PC-3 (cell line): ENCODE measurements at regions not wholly inside any gene's neighbourhood (a gene's known extent, or its start where the extent isn't known, plus 50 kb on each side); places are given as distances from the start of the nearest gene placed in this dataset.

Experiments
- ATAC-seq: fragments of 200-7000 bp; cut with Tn5 transposase; 2 replicates; pipeline ENCODE4 v1.9.1; 2020; ENCODE audit warnings: mild to moderate bottlenecking, moderate library complexity
- BruUV-seq: library from RNA; stranded (reverse); fragments of 400-500 nt; replicated peaks from 2 replicates; lab custom pipeline; 2021; lab: Mats Ljungman, UMichigan
- CTCF ChIA-PET: fragments of 300-600 bp; sonication (Branson Sonifier 250); formaldehyde crosslinking; loops from one replicate; lab custom pipeline; 2022; ENCODE audit warnings: antibody characterized with exemption; lab: Charles Lee
- POLR2A ChIA-PET: fragments of 300-600 bp; sonication (Branson Sonifier 250); formaldehyde crosslinking; loops from one replicate; lab custom pipeline; 2022; ENCODE audit warnings: antibody characterized with exemption; ENCODE audit not compliant: unreplicated experiment; lab: Charles Lee
- DNase-seq: peaks from one replicate; pipeline ENCODE4 v3.0.0-alpha.2; 2015
- H2AFZ ChIP-seq: fragments of 300-600 bp; sonication (generic); 2 replicates; pipeline ENCODE4 v1.6.0; 2016; ENCODE audit warnings: antibody characterized with exemption, low read length
- H3F3A ChIP-seq: fragments of 300-600 bp; sonication (generic); one replicate; pipeline ENCODE4 v1.6.0; 2017; ENCODE audit warnings: antibody characterized with exemption, low read length, control low read depth, mild to moderate bottlenecking; ENCODE audit not compliant: unreplicated experiment
- H3K27ac ChIP-seq: fragments of 300-600 bp; sonication (generic); 2 replicates; pipeline ENCODE4 v1.5.1; 2016; ENCODE audit warnings: mild to moderate bottlenecking, low read length
- H3K27me3 ChIP-seq: fragments of 300-600 bp; sonication (generic); 2 replicates; pipeline ENCODE4 v1.6.1; 2016; ENCODE audit warnings: low read length, mixed read lengths
- H3K36me3 ChIP-seq: fragments of 300-600 bp; sonication (generic); 2 replicates; pipeline ENCODE4 v1.6.1; 2016; ENCODE audit warnings: low read depth, mixed run types, low read length, mixed read lengths
- H3K4me1 ChIP-seq: fragments of 300-600 bp; sonication (generic); 2 replicates; pipeline ENCODE4 v1.5.1; 2016; ENCODE audit warnings: low read length; ENCODE audit not compliant: insufficient read depth
- H3K4me2 ChIP-seq: fragments of 300-600 bp; sonication (generic); 2 replicates; pipeline ENCODE4 v1.6.0; 2016; ENCODE audit warnings: low read length
- H3K4me3 ChIP-seq: fragments of 300-600 bp; sonication (generic); 2 replicates; pipeline ENCODE4 v1.5.1; 2016; ENCODE audit warnings: mild to moderate bottlenecking, low read length, mixed read lengths
- H3K79me2 ChIP-seq: fragments of 300-600 bp; sonication (generic); 2 replicates; pipeline ENCODE4 v1.6.1; 2017; ENCODE audit warnings: low read length, mixed read lengths
- H3K9ac ChIP-seq: fragments of 300-600 bp; sonication (generic); 2 replicates; pipeline ENCODE4 v1.6.0; 2016; ENCODE audit warnings: mild to moderate bottlenecking, low read length
- H3K9me2 ChIP-seq: fragments of 300-600 bp; sonication (generic); replicated peaks from 2 replicates; pipeline ENCODE4 v1.6.1; 2016; ENCODE audit warnings: mixed run types, low read length, mixed read lengths
- H3K9me3 ChIP-seq: fragments of 300-600 bp; sonication (generic); 2 replicates; pipeline ENCODE4 v1.6.1; 2016; ENCODE audit warnings: low read length, mixed read lengths
- H4K20me1 ChIP-seq: fragments of 300-600 bp; sonication (generic); 2 replicates; pipeline ENCODE4 v1.6.1; 2016; ENCODE audit warnings: low read length, mixed read lengths
- EZH2 ChIP-seq: fragments of 300-600 bp; sonication (generic); IDR thresholded peaks from one replicate; pipeline ENCODE4 v1.6.1; 2017; ENCODE audit warnings: antibody characterized with exemption, mild to moderate bottlenecking, low read length; ENCODE audit not compliant: unreplicated experiment
- EZH2phosphoT487 ChIP-seq: fragments of 300-600 bp; sonication (generic); IDR thresholded peaks from 2 replicates; pipeline ENCODE4 v1.6.1; 2018; ENCODE audit warnings: mild to moderate bottlenecking, antibody characterized with exemption, low read length, borderline replicate concordance
- intact Hi-C: fragments of 100-400 bp; cut with micrococcal nuclease; formaldehyde crosslinking; loops from 2 replicates; pipeline ENCODE4 v1.9.0; 2023
- TF ChIP-seq, protein P1 (sequence below): fragments of 300-600 bp; sonication (generic); conservative IDR thresholded peaks from 2 replicates; pipeline ENCODE4 v1.5.1; 2017; ENCODE audit warnings: antibody characterized with exemption, low read depth, mild to moderate bottlenecking, low read length

DNA sequence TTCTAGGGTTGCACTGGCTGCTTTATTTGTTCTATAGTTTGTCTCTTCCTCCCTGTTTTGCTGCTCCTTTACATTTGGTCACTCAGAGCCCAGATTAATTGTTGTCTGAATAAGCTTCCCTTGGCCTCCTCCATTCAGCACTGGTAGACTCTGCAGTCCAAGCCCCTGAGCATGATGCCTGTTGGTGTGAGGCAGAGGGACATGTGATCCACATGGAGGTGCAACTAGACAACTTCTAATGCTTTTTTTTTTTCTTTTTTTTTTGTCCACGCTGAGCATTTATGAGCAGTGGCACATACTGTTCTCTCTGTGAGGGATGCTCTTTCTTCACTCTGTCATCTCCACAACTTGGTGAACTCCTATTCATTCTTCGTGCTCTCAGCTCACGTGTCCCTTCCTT lies 167.3 kb upstream of the TBC1D5 start:
- no peak overlapping the region for H3K27ac ChIP-seq
- intact Hi-C loops = no loop called here
- ATAC-seq (no peak), DNase-seq (no peak)
- H3K4me1 ChIP-seq = no peaks in the 10 kb centered on the region
- no peak for TF ChIP-seq EZH2
- TF ChIP-seq, protein P1, sequence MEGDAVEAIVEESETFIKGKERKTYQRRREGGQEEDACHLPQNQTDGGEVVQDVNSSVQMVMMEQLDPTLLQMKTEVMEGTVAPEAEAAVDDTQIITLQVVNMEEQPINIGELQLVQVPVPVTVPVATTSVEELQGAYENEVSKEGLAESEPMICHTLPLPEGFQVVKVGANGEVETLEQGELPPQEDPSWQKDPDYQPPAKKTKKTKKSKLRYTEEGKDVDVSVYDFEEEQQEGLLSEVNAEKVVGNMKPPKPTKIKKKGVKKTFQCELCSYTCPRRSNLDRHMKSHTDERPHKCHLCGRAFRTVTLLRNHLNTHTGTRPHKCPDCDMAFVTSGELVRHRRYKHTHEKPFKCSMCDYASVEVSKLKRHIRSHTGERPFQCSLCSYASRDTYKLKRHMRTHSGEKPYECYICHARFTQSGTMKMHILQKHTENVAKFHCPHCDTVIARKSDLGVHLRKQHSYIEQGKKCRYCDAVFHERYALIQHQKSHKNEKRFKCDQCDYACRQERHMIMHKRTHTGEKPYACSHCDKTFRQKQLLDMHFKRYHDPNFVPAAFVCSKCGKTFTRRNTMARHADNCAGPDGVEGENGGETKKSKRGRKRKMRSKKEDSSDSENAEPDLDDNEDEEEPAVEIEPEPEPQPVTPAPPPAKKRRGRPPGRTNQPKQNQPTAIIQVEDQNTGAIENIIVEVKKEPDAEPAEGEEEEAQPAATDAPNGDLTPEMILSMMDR = no peak
- TF ChIP-seq EZH2phosphoT487 = no peak
- no peaks in the 10 kb centered on the region; the same call in 1 of the 2 replicates for H3K36me3 ChIP-seq
- no TSS peak for BruUV-seq
- no peaks in the 10 kb centered on the region for H3K27me3 ChIP-seq
- no peak overlapping the region for H3K4me3 ChIP-seq
- H3F3A ChIP-seq = no peaks in the 10 kb centered on the region
- H3K9ac ChIP-seq = no peak overlapping the region
- ChIA-PET POLR2A (no interaction called here), CTCF (no interaction called here)
- no peak overlapping the region for H3K4me2 ChIP-seq
- H3K9me3 ChIP-seq = no peaks in the 10 kb centered on the region
- H4K20me1 ChIP-seq = no peaks in the 10 kb centered on the region
- H3K9me2 ChIP-seq = no peaks in the 10 kb centered on the region
- H3K79me2 ChIP-seq = no peaks in the 10 kb centered on the region
- no peak overlapping the region for H2AFZ ChIP-seq

DNA sequence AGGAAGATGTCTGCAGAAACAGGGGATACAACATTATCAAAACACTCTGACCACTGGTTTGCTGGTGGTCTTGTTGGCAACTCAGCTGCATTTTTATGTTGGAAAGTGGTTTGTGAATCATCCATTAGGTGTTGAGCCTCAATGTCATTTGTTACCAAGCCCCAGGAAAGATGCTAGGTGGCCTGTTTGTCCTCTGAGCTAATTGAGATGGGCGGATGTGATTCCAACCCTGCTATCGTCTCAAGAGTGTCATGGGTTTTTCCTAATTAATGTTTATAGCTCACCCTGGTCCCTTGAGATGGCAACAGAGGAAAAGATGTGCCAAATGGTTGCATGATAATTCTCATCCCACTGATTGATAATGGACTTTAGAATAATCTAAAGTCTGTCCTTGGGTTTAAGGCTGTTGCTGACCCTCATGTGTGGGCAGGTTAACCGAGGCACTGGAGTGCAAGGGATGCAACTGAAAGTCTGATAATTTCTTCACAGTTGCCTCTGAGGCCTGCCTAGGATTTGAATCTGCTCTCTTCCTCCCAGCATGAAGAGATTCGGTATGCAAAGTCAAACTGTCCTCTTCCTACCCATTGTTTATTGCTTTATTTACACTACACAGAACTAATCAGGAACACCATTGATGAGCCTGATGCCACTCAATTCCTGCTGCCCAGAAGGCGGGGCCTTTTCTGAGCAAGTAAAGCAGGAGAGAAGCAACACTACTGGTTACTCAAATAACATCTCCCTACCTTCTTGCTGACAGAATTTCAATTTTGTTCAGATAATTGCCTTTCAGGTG lies 166.2 kb upstream of the TBC1D5 start:
- TF ChIP-seq, protein P1 = no peak
- TF ChIP-seq EZH2 = no peak
- no peak for TF ChIP-seq EZH2phosphoT487
- DNase-seq (no peak), ATAC-seq (no peak)
- Histone ChIP-seq H2AFZ (no peak overlapping the region), H3K9me3 (no peaks in the 10 kb centered on the region), H3K4me3 (no peak overlapping the region), H3K27me3 (no peaks in the 10 kb centered on the region), H3K4me2 (no peak overlapping the region), H3F3A (no peaks in the 10 kb centered on the region), H3K9ac (no peak overlapping the region), H3K27ac (no peak overlapping the region), H4K20me1 (no peaks in the 10 kb centered on the region), H3K36me3 (no peaks in the 10 kb centered on the region; the same call in 1 of the 2 replicates), H3K9me2 (no peaks in the 10 kb centered on the region), H3K79me2 (no peaks in the 10 kb centered on the region), H3K4me1 (no peaks in the 10 kb centered on the region)
- BruUV-seq = no TSS peak
- CTCF ChIA-PET = interaction anchor here (0.5 kb wide), 1 partner anchor 481 kb away, joined by 6 read pairs; no protein-coding TSS in a partner anchor
- intact Hi-C loops = no loop called here
- POLR2A ChIA-PET = no interaction called here

DNA sequence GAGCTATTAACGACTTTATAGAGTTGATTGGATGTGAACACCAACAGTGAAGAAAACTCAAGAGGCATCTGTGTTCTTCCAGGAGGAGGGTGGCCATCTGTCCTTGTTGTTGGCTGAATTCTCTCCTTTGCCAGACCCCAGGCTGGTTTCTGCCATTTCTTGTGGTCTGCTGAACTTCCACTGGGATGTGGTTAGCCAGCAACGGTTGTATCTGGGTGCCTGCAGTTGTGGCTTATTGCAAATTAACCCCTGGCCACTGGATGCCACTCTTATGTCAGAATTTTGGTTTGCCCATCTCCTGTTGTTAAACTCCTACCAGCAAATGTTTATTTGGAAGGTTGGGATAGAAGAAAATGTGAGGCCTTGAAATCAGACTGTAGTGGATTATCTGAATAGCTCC lies 163.6 kb upstream of the TBC1D5 start:
- no peaks in the 10 kb centered on the region for H3K9me2 ChIP-seq
- no peaks in the 10 kb centered on the region for H3F3A ChIP-seq
- DNase-seq (no peak), ATAC-seq (peak; percentile 54)
- no peaks in the 10 kb centered on the region for H3K27me3 ChIP-seq
- no peak overlapping the region for H2AFZ ChIP-seq
- H3K4me3 ChIP-seq = no peak overlapping the region
- intact Hi-C loops = loop anchor here (1.0 to 2.0 kb wide), 2 partner anchors 389 to 483 kb away; no protein-coding TSS in a partner anchor
- ChIA-PET CTCF (interaction anchor here (0.7 kb wide), 1 partner anchor 389 kb away, joined by 3 read pairs; no protein-coding TSS in a partner anchor), POLR2A (no interaction called here)
- no peak overlapping the region for H3K4me2 ChIP-seq
- no peaks in the 10 kb centered on the region for H4K20me1 ChIP-seq
- H3K9me3 ChIP-seq = no peaks in the 10 kb centered on the region
- no peaks in the 10 kb centered on the region for H3K79me2 ChIP-seq
- BruUV-seq = no TSS peak
- no peaks in the 10 kb centered on the region; the same call in 1 of the 2 replicates for H3K36me3 ChIP-seq
- no peak overlapping the region for H3K27ac ChIP-seq
- no peak for TF ChIP-seq EZH2phosphoT487
- TF ChIP-seq, protein P1 = peak; percentile 30; the same call in 1 of the 2 replicates
- no peak for TF ChIP-seq EZH2
- H3K9ac ChIP-seq = no peak overlapping the region
- no peaks in the 10 kb centered on the region for H3K4me1 ChIP-seq
